GM21786 (cell line): ENCODE measurements at regions not wholly inside any gene's neighbourhood (a gene's known extent, or its start where the extent isn't known, plus 50 kb on each side); places are given as distances from the start of the nearest gene placed in this dataset.

ENCODE experiments used
- ATAC-seq: cut with Tn5 transposase; IDR thresholded peaks from one replicate; pipeline ENCODE4 v1.9.1; 2021; ENCODE audit not compliant: unreplicated experiment

DNA sequence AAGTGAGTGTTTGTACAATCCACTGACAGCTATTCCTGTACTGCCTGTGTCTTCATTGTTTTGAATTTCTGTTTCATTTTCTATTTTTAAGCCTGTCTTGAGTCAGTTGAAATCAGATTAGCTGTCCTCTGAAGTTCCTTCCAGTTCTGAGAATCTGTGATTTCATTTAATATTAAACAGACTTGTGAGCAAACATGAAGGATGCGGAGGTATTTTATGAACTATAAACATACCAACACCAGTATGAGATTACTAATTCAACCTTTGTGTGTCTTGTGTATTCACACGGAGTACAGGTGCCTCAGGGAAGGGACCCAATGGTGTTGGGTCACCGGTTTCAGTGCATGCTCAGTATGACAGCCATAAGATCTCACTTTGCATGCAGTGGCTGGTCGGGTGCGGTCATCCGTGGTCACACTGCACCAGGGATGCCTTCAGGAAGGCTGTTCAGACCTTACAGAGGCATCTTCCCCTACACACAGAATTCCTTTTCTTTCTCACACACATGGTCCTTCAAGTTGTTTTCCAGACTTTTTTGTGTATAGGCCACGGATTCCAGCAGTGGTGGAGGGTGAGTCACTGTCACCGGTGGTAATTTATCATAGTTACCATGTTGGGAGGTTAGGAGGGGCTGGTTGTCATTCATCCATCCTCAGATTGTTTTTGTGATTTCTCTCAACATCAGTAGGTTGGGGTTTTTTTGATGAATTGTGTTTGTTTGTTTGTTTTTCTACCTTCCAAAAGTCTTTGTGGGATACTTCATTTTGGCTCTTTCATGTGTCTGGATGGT is 103.0 kb upstream of the SFSWAP start:
- ATAC-seq = peak; percentile 79

DNA sequence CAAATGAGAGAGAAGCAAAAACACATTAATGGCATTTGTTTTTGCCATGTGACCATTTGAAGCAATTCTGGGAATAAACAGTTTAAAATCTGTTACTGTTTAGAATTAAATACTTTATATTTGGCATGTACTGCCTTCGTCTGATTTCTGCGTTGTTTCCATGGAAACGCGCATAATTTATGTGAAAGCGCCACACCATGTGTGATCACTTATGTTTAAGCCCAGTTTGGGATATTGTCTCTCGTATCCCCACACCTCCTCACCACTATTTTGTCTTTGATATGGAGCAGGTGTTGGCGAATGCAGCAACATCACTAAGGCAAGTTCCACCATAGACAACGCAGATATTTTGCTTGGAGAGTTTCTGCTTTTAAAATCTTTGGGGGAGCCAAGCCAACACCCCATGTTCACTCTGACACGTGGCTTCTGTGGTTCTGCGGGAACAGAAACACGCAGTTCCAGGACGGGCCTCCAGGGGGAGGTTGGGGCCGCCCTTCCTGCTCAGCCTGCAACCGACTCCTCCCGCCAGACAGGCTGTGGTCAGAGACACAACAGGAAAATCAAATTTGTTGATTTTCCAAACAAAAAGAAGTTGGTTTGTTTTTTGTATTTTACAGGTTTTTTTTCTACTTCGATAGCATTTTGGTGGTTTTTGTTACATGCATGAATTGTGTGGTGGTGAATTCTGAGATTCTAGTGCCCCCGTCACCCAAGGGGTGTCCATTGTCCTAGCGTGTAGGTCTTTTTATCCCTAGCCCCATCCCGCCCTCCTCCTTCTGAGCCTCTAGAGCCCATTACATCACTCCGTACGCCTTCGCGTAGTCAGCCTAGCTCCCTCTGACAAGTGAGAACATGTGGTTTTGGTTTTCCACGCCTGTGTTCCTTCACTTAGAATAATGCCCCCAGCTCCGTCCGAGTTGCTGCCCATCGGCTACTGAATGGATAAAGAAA is 101.9 kb upstream of the SFSWAP start:
- no peak for ATAC-seq

DNA sequence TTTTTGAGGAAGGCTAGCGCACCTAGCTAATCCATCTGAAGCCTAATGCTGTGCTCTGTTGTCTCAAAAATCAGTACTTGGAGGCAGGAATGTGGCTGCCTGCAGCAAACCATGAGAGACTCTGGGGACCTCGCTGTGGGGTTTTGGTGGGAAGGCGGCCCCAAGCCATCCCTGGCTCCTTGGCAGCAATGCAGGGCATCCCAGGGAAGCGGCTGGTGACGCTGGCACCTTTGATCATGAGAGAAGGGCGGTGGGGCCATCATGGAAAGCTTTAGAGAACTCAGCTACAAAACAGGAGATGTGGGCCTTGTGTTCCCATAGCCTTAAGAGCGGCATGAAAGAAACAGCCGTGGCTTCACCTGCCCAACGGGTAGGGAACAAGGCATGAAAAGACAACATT is 101.1 kb upstream of the SFSWAP start:
- no peak for ATAC-seq

DNA sequence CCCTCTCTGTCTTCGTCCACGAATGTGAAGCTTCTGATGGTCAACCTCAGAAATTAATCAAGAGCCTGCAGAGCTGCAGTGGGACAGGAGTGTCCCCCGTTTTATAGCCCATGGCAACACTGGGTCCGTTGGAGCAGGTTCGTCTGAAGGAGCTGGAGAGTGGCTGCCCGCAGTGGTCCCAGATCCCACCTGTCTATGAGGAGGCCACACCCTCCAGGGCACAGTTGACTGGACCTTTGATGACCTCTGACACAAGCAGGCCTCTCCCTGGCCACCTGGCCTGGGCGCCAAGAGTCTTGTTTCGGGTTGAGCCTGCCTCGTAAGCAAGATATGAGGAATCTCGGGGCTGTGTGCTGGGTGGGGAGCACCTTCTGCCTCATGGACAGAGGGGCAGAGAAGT is 100.7 kb upstream of the SFSWAP start:
- ATAC-seq = no peak

DNA sequence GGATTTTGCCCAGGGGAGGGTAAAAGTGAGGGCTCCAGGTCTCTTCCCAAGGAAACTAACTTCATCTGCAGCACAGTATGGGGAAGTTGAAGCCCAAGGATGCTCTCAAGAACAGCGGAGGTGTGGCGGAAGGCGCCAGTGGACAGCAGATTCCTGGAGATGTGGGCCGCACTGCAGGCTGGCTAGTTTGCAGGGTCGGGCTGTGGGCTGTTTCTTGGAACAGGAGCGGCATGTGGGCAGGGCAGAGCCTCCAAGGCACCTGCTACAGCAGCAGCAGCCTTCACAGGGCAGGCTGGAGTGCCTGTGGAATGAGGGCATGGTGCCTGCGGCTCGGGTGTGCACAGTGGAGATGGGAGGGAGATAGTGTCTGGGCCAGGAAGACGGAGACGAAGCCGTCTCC is 100.0 kb upstream of the SFSWAP start:
- no peak for ATAC-seq

DNA sequence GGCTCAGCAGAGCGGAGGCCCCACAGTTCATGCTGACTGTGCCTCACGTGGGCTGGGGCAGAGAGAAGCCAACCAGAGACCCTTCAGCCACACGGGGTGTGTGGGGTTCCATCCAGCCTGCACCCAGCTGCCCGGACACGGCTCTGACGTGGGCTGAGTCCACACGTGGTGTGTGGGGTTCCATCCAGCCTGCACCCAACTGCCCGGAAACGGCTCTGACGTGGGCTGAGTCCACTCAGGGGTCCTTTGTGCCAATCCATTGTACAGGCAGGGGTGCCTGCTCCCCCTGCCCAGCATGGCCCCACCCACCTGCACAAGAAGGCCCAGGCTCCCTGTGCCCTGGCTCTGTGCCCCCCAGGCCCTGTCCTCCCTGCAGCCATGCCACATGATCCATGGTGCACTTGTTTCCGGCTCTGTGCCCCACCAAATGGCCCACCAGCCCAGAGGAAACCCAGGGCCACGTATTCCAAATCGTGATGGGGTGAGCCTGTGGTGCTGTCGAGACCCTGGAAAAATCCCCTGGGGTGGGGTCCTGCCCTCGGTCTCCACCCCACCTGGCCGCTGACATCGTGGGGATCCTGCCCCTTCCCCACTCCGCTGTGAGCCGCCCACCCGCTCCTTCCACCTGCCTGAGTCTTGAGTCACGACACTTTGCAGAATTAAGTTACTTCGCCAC is 99.3 kb upstream of the SFSWAP start:
- no peak for ATAC-seq

DNA sequence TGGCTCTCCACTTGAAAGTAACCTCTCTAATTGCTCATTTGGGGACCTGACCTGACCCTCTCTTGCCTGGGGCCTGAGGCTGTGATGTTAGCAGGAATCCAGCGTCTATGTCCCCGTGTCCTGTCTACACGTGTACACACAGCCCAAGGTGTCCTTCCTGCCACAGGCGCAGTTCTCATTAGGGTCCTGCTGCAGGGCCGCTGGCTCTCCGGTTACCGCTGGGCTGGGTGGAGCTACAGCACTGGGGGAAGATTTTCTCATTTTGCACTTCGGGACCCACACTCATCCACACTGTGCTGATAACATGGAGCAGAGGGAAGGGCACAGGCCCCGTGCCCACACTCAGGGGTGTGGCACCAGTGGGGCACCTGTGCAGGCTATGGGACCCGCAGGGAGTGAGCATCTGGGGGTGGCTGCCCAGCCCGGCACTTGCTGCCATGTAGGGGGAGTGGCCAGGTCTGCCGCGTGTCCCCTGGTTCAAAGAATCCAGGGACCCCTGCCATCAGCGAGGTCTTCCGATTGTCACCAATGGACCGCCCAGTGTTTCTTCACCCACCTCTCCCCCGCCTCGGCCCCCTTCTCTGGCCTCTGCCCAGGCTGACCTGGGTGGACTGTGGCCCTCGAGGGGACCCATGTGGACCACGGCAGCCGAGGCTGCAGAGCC is 98.7 kb upstream of the SFSWAP start:
- no peak for ATAC-seq

DNA sequence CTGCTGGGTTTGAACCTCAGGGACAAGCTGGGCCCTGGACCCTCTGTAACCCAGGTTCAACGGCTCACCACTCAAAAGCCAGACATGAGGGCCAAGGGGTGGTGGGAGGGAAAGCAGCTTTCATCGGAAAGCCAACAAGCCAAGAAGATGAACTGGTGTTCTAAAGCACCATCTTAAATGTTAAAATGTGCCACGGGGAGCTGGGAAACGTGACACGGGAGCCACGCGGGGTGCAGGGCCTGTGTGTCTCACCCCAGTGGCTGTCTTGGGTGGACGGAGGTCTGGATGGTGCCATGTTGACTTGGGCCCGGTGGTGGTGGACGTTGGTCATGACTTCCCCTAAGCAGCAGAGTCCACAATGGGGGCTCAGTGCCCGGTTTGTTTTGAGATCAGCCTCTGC is 97.7 kb upstream of the SFSWAP start:
- no peak for ATAC-seq

DNA sequence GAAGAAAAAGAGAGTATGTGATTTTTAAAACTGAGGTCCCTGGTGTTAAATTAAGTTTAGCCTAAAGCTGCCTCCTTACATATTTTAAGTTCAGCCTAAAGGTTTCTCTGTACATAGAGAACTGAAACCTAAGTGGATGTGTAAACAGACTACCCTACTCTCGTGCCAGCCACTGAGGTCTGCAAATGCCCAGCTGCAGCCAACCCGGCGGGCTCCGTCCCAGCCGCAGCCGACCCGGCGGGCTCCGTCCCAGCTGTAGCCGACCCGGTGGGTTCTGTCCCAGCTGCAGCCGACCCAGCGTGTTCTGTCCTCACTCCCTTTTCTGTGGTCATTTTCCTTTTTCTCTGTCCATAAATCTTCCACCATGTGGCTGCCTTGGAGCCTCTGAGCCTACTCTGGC is 97.2 kb upstream of the SFSWAP start:
- no peak for ATAC-seq

DNA sequence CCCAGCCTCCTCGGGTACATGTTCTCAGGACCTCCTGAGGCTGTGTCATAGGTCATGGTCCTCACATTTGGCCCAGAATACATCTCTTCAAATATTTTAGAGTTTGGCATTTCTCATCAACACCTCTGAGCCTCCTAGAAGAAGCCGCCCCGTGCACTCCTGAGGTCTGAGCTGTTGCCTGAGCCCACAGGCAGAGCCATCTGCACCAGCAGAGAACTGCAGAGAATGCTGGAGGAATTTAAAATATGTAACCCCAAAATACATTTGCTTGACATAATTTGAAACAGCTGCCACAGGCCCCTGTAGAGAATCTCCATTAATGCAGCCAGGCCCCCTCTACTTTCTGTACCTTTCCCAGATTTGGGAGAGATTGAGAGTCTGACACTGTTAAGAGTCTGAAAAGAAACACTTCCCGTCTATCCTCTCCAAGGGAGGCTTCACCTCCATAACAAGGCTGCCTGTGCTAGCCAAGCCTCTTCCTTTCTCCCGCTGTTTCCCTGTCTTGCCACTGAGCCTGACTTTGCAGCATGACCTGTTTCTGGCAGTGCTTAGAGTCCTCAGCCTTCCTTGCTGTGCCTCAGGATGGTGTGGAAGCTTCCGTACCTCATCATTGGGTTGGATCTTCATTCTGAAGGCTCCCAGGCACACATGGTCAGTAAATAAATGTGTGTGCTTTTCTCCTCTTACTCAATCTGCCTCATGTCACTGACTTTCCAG is 95.4 kb upstream of the SFSWAP start:
- ATAC-seq = no peak

DNA sequence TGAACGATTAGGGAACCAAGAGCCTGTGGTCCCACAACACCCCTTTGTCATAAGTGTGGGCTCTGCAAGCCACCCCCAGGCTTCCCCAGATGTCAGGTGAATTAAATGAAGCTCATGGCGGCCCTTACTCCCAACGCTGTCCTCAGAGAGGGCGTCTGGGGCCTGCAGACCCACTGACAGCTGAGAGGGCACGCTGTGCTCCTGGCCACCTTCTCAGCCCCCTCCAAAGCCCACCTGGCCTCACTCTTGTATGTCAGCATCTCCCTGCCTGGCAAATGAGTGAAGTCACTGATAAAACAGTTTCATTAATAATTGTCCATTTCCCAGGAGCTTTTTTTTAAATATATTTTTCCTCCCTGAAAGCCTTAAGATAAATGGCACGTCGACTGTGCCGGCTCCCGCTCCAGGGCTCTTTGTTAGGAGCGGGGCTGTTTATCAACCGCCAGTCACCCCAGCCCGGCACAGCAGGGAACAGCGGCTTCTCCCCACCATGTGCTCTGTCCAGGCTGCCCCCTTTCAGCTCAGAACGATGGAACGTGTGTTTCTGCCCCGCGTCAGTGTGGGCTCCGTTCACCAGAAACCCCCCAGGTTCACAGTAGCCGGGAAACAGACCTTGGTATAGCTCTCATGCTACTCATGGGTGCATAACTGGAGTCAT is 94.7 kb upstream of the SFSWAP start:
- no peak for ATAC-seq

DNA sequence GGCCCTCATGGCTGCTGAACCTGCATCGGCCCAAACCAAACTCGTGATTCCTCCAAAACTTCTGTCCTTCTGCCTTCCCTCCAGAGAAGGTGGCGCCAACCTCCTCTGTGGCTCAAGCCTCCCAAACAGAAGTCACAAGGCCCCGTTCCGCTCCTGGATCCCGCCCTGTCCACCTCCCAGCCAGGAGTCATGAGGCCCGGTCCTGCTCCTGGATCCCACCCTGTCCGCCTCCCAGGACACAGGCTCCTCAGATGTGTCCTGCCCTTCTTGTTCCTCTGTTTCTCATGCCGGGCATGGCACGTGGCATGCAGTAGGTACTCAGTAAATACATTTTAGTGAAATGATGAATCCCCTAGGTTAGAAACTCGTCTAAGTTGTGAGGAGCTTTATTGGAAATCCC is 94.2 kb upstream of the SFSWAP start:
- no peak for ATAC-seq

DNA sequence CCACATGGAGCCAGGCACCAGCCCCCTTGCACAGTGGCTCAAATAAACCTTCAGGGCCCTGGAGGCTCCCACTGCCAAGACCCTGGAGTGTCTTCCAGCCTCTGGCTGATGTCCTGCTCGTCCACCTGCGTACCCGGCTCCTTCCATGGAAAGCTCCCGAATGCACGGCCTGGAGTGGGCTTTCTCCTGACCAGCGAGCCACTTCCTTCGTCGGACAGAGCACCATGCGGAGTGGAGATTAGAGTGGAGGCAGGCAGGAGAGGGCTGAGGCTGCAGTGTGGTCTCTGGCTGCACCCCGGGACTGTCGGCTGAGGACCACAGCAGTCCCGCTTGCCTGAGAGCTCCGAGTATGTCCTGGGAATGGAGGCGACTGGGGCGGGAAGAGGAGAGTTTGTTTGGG is 93.7 kb upstream of the SFSWAP start:
- no peak for ATAC-seq

DNA sequence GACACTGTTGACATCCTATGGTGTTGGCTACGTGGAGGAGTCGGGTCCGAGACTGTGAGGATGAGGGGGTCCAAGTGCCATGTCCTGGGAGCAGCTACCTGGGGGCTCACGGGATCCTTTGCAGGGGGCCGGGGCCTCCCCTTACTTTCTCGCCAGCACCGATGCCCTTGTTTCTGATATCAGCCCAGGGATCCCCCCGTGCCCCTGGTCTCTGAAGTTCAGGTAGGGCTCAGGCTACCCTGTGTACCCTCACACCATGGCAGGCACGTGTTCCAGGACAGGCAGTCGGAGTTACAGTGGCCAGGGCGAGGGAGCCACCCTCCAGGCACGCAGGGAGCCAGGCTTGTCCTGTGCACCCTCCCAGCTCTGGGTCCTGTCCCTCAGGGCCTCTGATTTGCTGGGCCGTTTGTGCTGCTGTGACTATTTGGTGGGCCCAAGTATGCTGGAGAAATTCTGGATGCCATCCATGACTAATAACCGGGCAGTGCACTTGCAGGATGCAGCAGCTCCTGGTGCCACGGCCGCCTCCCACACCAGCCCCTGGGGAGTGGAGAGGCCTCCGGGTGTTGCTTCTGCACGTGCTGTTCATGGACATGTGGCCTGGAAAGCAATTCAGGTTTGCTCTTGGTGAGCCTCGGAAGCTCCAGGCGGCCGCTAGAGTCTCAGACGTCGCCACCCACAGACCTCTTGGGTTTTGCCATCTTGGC is 93.1 kb upstream of the SFSWAP start:
- ATAC-seq = no peak

DNA sequence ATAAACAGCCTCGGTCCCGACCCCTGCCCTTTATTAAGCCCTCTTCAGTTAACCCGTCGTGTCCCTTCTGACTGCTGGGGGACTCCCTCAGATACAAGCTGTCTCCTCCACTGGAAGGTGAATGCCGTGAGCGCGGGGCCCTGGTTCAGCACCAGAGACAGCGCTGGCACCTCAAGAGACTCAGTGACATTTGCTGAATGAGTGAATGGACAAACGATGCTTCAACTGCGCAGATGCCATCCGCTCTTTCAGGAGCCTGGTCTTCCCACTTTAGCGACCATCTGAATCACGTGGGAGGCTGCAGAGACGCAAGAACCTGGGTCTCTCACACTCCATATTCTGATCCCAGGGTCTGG is 92.6 kb upstream of the SFSWAP start:
- ATAC-seq = no peak

DNA sequence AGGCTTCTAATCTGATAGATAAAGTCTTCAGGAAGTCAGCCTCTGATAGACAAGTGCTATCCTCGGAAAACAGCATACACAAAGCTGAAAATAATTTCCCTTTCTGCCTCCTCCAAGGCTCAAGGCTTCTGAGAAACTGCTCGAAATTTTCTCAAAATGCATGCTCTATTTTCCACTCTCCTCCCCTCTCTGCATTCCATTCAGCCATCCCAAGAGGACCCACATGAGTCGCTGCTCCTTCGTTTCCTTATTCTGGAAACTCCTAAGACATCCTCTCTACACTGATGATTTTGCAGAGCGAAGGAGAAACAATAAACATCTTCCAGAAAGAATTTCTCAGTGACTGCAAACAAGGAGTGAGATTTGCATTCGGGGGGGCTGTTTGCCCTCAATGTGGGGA is 92.2 kb upstream of the SFSWAP start:
- no peak for ATAC-seq

DNA sequence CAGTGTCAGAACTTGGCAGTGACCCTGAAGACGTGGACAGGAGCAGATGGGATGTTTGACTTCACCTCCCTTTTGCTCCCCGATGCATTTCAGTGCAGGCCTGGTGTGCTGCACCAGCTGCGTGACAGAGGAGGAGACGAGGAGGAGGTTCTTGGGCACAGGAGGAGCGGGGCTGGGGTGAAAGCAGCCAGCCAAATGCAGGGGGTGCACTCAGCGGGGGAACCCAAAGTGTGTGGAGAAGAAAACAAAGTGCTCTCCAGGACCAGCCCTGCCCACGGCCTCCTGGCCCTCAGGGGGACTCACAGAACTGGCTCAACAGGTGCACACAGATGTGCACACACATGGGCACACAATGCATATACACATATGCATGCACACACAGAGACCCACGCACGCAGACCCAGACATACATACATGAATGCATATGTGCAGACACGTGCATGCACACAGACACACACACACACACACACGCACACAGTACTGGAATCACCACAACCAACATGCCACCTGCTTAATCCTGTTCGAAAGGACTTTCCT is 91.7 kb upstream of the SFSWAP start:
- ATAC-seq = no peak

DNA sequence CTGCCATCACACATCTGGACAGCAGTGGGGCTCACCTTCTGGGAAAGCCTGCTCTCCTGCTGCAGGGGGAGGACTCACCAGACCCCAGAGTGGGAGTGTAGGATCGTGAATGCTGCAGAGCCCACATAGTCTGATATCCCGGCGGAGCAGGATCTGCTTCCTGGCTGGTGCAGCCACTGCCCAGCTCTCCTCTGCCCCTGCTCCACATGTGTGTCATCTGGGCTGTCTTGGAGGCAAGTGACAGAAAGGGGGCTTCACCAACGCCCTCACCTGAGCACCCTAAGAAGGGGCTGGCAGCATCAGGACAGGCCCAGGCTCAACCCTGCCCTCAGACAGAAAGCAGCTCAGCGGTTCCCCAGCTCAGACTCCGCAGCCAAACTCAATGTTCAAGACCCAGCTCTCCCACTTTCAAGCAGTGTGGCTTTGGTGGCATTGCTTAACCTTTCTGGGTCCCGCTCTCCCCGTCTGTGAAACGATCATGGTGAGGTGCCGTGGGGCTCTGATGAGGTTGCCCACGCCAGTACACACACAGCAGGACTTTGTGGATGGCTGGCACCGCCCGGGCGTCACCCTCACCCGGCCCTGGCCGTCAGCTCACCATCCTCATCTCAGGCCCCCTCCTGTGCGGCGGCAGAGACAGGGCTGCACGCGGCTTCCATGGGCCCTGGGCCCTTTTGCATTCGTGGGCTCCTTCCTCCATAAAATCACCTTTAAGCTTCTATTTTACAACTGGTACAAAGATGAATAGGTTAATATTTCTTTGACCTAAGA is 91.0 kb upstream of the SFSWAP start:
- no peak for ATAC-seq
